HUDEP-2 (cell line): ENCODE measurements at regions not wholly inside any gene's neighbourhood (a gene's known extent, or its start where the extent isn't known, plus 50 kb on each side); places are given as distances from the start of the nearest gene placed in this dataset.
"Not testable (repeated sequence)": the region's sequence is repeated elsewhere in the genome, so short reads cannot be mapped to it uniquely, and the experiment has no call there.

Experiments used
- DNase-seq, 76 experiments: peaks; one replicate each; lab custom pipeline; 2025; ENCODE audit not compliant: unreplicated experiment in 76 of 76; lab: John Stamatoyannopoulos, UW

DNA sequence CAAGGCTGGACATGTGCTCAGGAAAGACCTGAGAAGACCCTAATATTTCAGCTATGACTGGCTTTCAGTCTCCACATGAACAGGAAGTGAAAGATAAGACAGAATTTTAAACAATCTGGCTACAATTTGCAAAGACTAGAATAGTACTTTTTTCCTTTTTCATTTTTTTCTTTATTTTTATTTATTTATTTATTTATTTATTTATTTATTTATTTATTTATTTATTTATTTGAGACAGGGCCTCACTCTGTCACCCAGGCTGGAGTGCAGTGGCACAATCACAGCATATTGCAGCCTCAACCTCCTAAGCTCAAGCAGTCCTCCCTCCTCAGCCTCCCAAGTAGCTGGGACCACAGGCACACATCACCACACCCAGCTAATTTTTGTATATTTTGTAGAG is 61.1 kb upstream of the PHF6 start:
- DNase-seq, result not testable (repeated sequence)

DNA sequence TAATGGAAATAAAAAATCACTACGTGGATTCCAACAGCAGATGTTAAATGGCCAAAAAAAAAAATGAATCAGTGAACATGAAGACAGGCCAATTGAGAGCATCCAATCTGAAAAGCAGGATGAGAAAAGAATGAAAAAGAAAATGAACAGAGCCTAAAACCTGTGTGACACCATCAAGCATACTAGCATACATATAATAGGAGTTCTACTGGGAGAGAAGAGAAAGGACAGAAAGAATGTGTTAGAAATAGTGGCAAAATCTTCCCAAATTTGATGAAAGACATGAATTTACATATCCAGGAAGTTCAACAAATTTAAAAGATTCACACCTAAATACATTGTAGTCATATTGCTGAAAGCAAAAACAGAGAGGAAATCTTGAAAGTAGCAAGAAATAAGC is 59.7 kb upstream of the PHF6 start:
- DNase-seq, result no peak

DNA sequence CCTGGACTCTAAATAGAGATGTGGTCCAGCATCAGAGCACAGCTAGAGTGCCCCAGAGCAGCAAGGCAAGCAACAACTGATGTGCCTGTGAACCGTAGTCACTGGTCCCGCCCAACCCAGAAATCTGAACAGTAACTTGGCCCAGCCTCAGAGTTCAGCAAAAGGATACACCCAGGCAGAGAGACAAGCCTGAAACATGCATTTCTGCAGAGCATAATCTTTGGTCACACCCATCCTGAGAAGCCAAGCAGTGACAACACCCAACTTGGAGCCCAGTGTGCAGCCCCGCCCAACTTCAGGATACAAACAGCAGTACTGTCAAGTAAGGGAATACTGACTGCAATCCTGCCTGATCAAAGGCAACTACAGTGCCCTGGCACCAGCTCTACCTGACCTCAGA is 57.2 kb upstream of the PHF6 start:
- peak in 71 of 76 experiments; percentile 0 to 75 (median 36) for DNase-seq
